Activated T-helper 9 cell treated with anti-CD3 and anti-CD28 coated beads, Interleukin-2, amount 50 U/mL, for 16 hours (primary cell): ENCODE measurements at regions not wholly inside any gene's neighbourhood (a gene's known extent, or its start where the extent isn't known, plus 50 kb on each side); places are given as distances from the start of the nearest gene placed in this dataset.

Experiments used
- DNase-seq: peaks from one replicate; pipeline ENCODE4 v3.0.0-alpha.2; 2020; ENCODE audit warnings: low read depth

DNA sequence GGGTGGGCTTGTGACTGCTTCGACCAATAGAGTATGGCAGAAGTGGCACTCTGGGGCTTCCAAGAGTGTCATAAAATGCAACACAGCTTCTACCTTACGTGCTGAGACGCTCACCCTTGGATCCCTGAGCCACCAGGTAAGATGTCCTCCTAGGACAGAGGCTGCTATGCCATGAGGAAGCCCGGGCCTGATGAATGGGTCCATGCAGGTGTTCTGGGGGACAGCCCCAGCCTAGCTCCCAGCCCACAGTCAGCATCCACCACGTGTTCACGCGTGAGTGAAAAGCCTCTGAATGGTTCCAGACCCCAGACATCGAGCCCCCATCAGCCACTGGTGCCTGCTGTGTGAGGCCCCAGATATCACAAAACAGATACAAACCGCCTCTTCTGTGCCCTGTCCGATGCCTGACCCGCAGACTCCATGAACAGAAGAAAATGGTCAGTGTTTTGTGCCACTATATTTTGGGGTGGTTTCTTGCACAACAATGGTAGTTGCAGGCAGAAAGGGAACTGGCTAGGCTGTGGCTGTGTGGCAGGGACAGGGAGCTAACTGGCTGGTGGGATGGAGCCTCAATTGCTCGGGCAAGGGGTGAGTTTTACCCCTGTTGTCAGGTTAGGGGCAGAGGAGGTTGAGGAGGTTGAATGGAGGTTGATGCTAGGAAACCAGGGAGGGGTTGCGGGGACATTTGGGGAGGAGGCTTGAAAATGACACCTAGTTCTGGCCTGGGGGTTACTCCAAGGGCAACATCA, 92.2 kb downstream of the LINGO1 start:
- DNase-seq, result no peak

- DNase-seq, result no peak
These were observed 93.8 kb downstream of the LINGO1 start for GRCh38 chr15:77538793-77539497.

GRCh38 chr15:77538027-77538451, 94.7 kb downstream of the LINGO1 start:
- DNase-seq, result no peak

DNA sequence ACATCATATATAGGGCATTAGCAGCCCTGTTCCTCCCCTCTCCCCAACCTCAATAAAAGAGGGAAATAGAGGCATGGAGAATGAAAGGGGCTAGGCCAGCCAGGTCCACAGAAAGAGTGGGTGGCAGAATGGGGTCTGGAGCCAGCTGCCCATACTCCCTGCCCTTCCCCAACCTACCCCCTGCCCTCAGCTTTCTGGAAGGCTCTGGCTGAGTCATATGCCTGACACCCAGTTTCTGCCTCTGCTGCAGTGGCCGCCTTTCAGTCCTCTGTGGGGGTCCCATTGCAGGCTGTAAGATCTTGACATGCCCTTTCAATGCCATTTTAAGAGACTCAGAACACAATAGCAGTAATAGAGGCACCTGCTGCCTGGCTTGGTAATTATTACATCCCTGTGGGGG, 95.7 kb downstream of the LINGO1 start:
- no peak for DNase-seq

DNA sequence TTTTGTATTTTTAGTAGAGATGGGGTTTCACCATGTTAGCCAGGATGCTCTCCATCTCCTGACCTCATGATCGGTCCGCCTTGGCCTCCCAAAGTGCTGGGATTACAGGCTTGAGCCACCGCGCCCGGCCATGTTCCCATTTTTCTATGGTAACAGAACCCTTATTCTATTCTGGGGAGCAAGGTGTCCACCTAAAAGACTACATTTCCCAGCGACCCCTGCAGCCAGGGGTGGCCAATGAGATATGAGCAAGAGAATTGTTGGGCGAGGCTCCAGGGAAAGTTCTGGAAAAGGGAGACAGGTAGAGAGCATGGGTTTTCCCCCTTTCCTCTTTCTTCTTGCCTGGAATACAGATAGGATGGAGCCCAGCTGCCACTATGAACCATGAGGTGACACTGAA, 96.9 kb downstream of the LINGO1 start:
- no peak for DNase-seq
